Uterus (tissue), 3 donors: ENCODE measurements at regions not wholly inside any gene's neighbourhood (a gene's known extent, or its start where the extent isn't known, plus 50 kb on each side); places are given as distances from the start of the nearest gene placed in this dataset.

Source experiments
- DNase-seq, 2 donors: peaks; one replicate each; pipeline ENCODE4 v3.0.0-alpha.2; 2019 to 2020
- H3K27ac ChIP-seq, 2 donors: fragments of 200-600 bp; sonication (generic); 1 replicate in 1 of 2; 2 replicates in 1 of 2; pipeline ENCODE4 v1.5.1; 2016 to 2018
- H3K27me3 ChIP-seq, 2 donors: fragments of 200-600 bp; sonication (generic); one replicate each; pipeline ENCODE4 v1.5.1; 2018 to 2019; ENCODE audit warnings: control low read depth in 1 of 2
- H3K36me3 ChIP-seq, 2 donors: fragments of 200-600 bp; sonication (generic); one replicate each; pipeline ENCODE4 v1.5.1; 2019; ENCODE audit warnings: control low read depth in 1 of 2
- H3K4me1 ChIP-seq, 2 donors: fragments of 200-600 bp; sonication (generic); one replicate each; pipeline ENCODE4 v1.5.1; 2018 to 2019; ENCODE audit warnings: control low read depth in 1 of 2
- H3K4me3 ChIP-seq, 2 donors: fragments of 200-600 bp; sonication (generic); 1 replicate in 1 of 2; 2 replicates in 1 of 2; pipeline ENCODE4 v1.5.1; 2018 to 2019; ENCODE audit warnings: mild to moderate bottlenecking in 1 of 2
- H3K9me3 ChIP-seq, 2 donors: fragments of 200-600 bp; sonication (generic); one replicate each; pipeline ENCODE4 v1.5.1; 2019; ENCODE audit warnings: control low read depth in 1 of 2
- CTCF ChIP-seq, 4 experiments: fragments of 200-600 bp in 2 of 4; fragments of 450-650 bp in 2 of 4; sonication (generic) in 2 of 4; IDR thresholded peaks; one replicate each; pipeline ENCODE4 v1.5.1; 2016 to 2019; ENCODE audit warnings: antibody characterized with exemption in 4 of 4, mild to moderate bottlenecking in 2 of 4, moderate library complexity in 1 of 4
- POLR2A ChIP-seq, 2 donors: fragments of 450-650 bp; IDR thresholded peaks; one replicate each; pipeline ENCODE4 v1.6.1; 2016; ENCODE audit warnings: antibody characterized with exemption in 2 of 2, mild to moderate bottlenecking in 1 of 2, moderate library complexity in 1 of 2
- intact Hi-C: fragments of 100-400 bp; cut with DNase I; formaldehyde crosslinking; loops from one replicate; pipeline ENCODE4 v1.15.1; 2023; ENCODE audit warnings: low total_unique reads
- donor health status: DM: yes; HTN: yes; CAD: no.

GRCh38 chr2:226017537-226017936, 618.0 kb downstream of the NYAP2 start:
- Histone ChIP-seq H3K4me3 (no peak overlapping the region), H3K27ac (no peak overlapping the region), H3K4me1 (no peaks in the 10 kb centered on the region), H3K9me3 (no peaks in the 10 kb centered on the region), H3K27me3 (no peaks in the 10 kb centered on the region), H3K36me3 (no peaks in the 10 kb centered on the region)
- intact Hi-C loops: no loop called here
- TF ChIP-seq POLR2A (IDR thresholded peaks at IDR 0.05): no peak
- TF ChIP-seq CTCF (IDR thresholded peaks at IDR 0.05): no peak
- DNase-seq: no peak

- H3K36me3 ChIP-seq: no peaks in the 10 kb centered on the region
- intact Hi-C loops: no loop called here
- H3K27ac ChIP-seq: no peak overlapping the region
- no peaks in the 10 kb centered on the region for H3K4me1 ChIP-seq
- no peaks in the 10 kb centered on the region for H3K9me3 ChIP-seq
- no peak for TF ChIP-seq CTCF (IDR thresholded peaks at IDR 0.05)
- no peak for TF ChIP-seq POLR2A (IDR thresholded peaks at IDR 0.05)
- DNase-seq: no peak
- no peak overlapping the region for H3K4me3 ChIP-seq
- no peaks in the 10 kb centered on the region for H3K27me3 ChIP-seq
These were observed 617.6 kb downstream of the NYAP2 start for GRCh38 chr2:226017107-226017506.

- intact Hi-C loops: no loop called here
- Histone ChIP-seq H3K9me3 (no peaks in the 10 kb centered on the region), H3K27me3 (no peaks in the 10 kb centered on the region), H3K4me1 (no peaks in the 10 kb centered on the region), H3K27ac (no peak overlapping the region), H3K4me3 (no peak overlapping the region), H3K36me3 (no peaks in the 10 kb centered on the region)
- TF ChIP-seq CTCF (IDR thresholded peaks at IDR 0.05) (no peak), POLR2A (IDR thresholded peaks at IDR 0.05) (no peak)
- no peak for DNase-seq
These were observed 612.4 kb downstream of the NYAP2 start for GRCh38 chr2:226011716-226012450.

- no peaks in the 10 kb centered on the region for H3K4me1 ChIP-seq
- H3K36me3 ChIP-seq: no peaks in the 10 kb centered on the region
- no peaks in the 10 kb centered on the region for H3K27me3 ChIP-seq
- no peak overlapping the region for H3K27ac ChIP-seq
- peak; percentile 31 to 33 for DNase-seq
- intact Hi-C loops: no loop called here
- TF ChIP-seq POLR2A (IDR thresholded peaks at IDR 0.05) (no peak), CTCF (IDR thresholded peaks at IDR 0.05) (no peak)
- H3K9me3 ChIP-seq: no peaks in the 10 kb centered on the region
- no peak overlapping the region for H3K4me3 ChIP-seq
These were observed 602.9 kb downstream of the NYAP2 start for GRCh38 chr2:226002438-226002837.

- intact Hi-C loops: no loop called here
- no peaks in the 10 kb centered on the region for H3K9me3 ChIP-seq
- TF ChIP-seq CTCF (IDR thresholded peaks at IDR 0.05) (no peak), POLR2A (IDR thresholded peaks at IDR 0.05) (no peak)
- no peak for DNase-seq
- H3K4me1 ChIP-seq: no peaks in the 10 kb centered on the region
- H3K36me3 ChIP-seq: no peaks in the 10 kb centered on the region
- no peak overlapping the region for H3K4me3 ChIP-seq
- no peaks in the 10 kb centered on the region for H3K27me3 ChIP-seq
- H3K27ac ChIP-seq: no peak overlapping the region
These were observed 602.2 kb downstream of the NYAP2 start for GRCh38 chr2:226001716-226002115.
